ENCODE measurements at regions not wholly inside any gene's neighbourhood (a gene's known extent, or its start where the extent isn't known, plus 50 kb on each side); places are given as distances from the start of the nearest gene placed in this dataset.
"Not testable (repeated sequence)": the region's sequence is repeated elsewhere in the genome, so short reads cannot be mapped to it uniquely, and the experiment has no call there.

- no peak for DNase-seq
These were observed 99.5 kb downstream of the KDM5D start for GRCh38 chrY:19644889-19645638.

- DNase-seq = no peak
These were observed 106.7 kb downstream of the KDM5D start for GRCh38 chrY:19637651-19638347.

- DNase-seq = no peak
These were observed 115.6 kb downstream of the KDM5D start for GRCh38 chrY:19628926-19629325.

GRCh38 chrY:19622392-19622791 is 122.1 kb downstream of the KDM5D start:
- no peak for DNase-seq

GRCh38 chrY:19621756-19622155 is 122.8 kb downstream of the KDM5D start:
- DNase-seq = no peak

GRCh38 chrY:19601113-19601512 is 143.4 kb downstream of the KDM5D start:
- DNase-seq = no peak

GRCh38 chrY:19600711-19601110 is 143.8 kb downstream of the KDM5D start:
- DNase-seq = peak in 2 of 4 experiments; percentile 19 to 22

GRCh38 chrY:19590235-19590634 is 154.3 kb downstream of the KDM5D start:
- no peak for DNase-seq

GRCh38 chrY:19589664-19590063 is 154.9 kb downstream of the KDM5D start:
- no peak for DNase-seq

GRCh38 chrY:19587311-19587710 is 157.2 kb downstream of the KDM5D start:
- DNase-seq = peak; percentile 4 to 45 (median 31)

- DNase-seq = not testable (repeated sequence)
These were observed 163.5 kb downstream of the KDM5D start for GRCh38 chrY:19580990-19581389.

GRCh38 chrY:19578281-19578874 is 166.1 kb downstream of the KDM5D start:
- no peak for DNase-seq

- no peak for DNase-seq
These were observed 167.3 kb downstream of the KDM5D start for GRCh38 chrY:19577250-19577649.

GRCh38 chrY:19574939-19575338 is 169.6 kb downstream of the KDM5D start:
- DNase-seq = no peak

- DNase-seq = no peak
These were observed 170.9 kb downstream of the KDM5D start for GRCh38 chrY:19573646-19574045.

GRCh38 chrY:19570999-19571398 is 173.5 kb downstream of the KDM5D start:
- DNase-seq = no peak

- peak in 3 of 4 experiments; percentile 14 to 38 (median 17) for DNase-seq
These were observed 176.6 kb downstream of the KDM5D start for GRCh38 chrY:19567943-19568342.

GRCh38 chrY:19567051-19567921 is 177.2 kb downstream of the KDM5D start:
- DNase-seq = peak; percentile 78 to 88 (median 88)

GRCh38 chrY:19559161-19559560 is 185.4 kb downstream of the KDM5D start:
- no peak for DNase-seq

GRCh38 chrY:19549671-19550466 is 194.7 kb downstream of the KDM5D start:
- no peak for DNase-seq

GRCh38 chrY:19541475-19542306 is 202.8 kb downstream of the KDM5D start:
- no peak for DNase-seq

Data from suppressor macrophage (primary cell).